Kidney (tissue), 13 donors: ENCODE measurements at regions not wholly inside any gene's neighbourhood (a gene's known extent, or its start where the extent isn't known, plus 50 kb on each side); places are given as distances from the start of the nearest gene placed in this dataset.
A peak's percentile ranks its signal among the peaks of the same experiment; 100 is the strongest.

Experiments used
- DNase-seq, 5 donors: peaks; one replicate each; pipeline ENCODE4 v3.0.0-alpha.2; 2013 to 2020
- FAIRE-seq: peaks from 2 replicates; lab custom pipeline; 2012; peaks lifted over from hg19 to GRCh38; lab: Jason Lieb, UNC
- H3K27ac ChIP-seq, 2 donors: one replicate each; pipeline ENCODE4 v1.7.0; 2013; ENCODE audit warnings: low read depth in 2 of 2, low read length in 2 of 2, inconsistent platforms in 1 of 2
- H3K27me3 ChIP-seq: one replicate; pipeline ENCODE4 v1.7.1; 2013; ENCODE audit warnings: low read length, inconsistent platforms; ENCODE audit not compliant: control insufficient read depth, insufficient read depth
- H3K36me3 ChIP-seq, 3 donors: one replicate each; pipeline versions ENCODE4 v1.7.0 to v1.7.1; 2013; ENCODE audit warnings: low read length in 3 of 3, control low read depth in 1 of 3, inconsistent platforms in 1 of 3; ENCODE audit not compliant: insufficient read depth in 3 of 3, control insufficient read depth in 2 of 3
- H3K4me1 ChIP-seq, 3 donors: one replicate each; pipeline versions ENCODE4 v1.7.0 to v1.7.1; 2013; ENCODE audit warnings: low read length in 3 of 3, inconsistent platforms in 1 of 3, low read depth in 1 of 3; ENCODE audit not compliant: control insufficient read depth in 2 of 3, insufficient read depth in 2 of 3
- H3K4me3 ChIP-seq, 3 donors: one replicate each; pipeline versions ENCODE4 v1.7.0 to v1.8.1; 2013; ENCODE audit warnings: low read length in 3 of 3, control low read depth in 1 of 3, inconsistent platforms in 1 of 3
- H3K9ac ChIP-seq, 3 donors: one replicate each; pipeline versions ENCODE4 v1.7.0 to v1.7.1; 2013; ENCODE audit warnings: low read length in 3 of 3, control low read depth in 1 of 3, inconsistent platforms in 1 of 3
- H3K9me3 ChIP-seq, 3 donors: one replicate each; pipeline versions ENCODE4 v1.7.0 to v1.7.1; 2013; ENCODE audit warnings: low read length in 3 of 3, control low read depth in 1 of 3, inconsistent platforms in 1 of 3; ENCODE audit not compliant: control insufficient read depth in 2 of 3, insufficient read depth in 1 of 3
- CTCF ChIP-seq: IDR thresholded peaks from 3 replicates; pipeline ENCODE4 v1.5.1; 2012; ENCODE audit warnings: mild to moderate bottlenecking, moderate library complexity, borderline replicate concordance; ENCODE audit not compliant: insufficient read depth; ENCODE audit errors: extremely low read depth
- intact Hi-C: fragments of 100-400 bp; cut with DNase I; formaldehyde crosslinking; loops from one replicate; pipeline ENCODE4 v1.11.1; 2022
- donor health status: control.
- donor health status: control.
- donor health status: control.
- donor health status: control.
- donor health status: control.
- donor health status: DM: yes; HTN: yes; CAD: no.
- donor health status: Normal renal cell carcinoma (clear cell type).

DNA sequence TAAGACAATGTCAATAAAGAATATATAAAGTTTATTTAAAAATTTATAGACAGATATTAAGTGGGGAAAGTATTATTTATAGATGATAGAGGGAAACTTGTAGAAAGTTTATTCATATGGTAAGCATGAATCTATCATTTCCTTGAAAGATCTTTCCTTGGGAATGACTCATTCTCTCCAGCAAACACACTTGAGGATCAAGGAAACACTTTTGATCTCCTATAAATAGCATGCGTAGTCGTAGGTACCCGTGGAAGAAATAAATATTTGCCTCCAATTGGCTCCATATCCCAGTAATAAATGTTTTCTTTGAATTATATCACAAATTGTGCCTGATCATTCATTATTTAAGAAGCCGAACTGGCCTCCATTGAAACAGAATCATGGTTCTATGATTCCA, 483.4 kb downstream of the RNF144A start:
- DNase-seq (no peak), FAIRE-seq (no peak)

GRCh38 chr2:7403092-7403775, 486.0 kb downstream of the RNF144A start:
- H3K9ac ChIP-seq: no peak overlapping the region
- no peak overlapping the region for H3K27ac ChIP-seq
- DNase-seq: no peak
- H3K4me3 ChIP-seq: no peak overlapping the region
- no peak for TF ChIP-seq CTCF
- no peak for FAIRE-seq
- intact Hi-C loops: no loop called here
- H3K36me3 ChIP-seq: no peaks in the 10 kb centered on the region
- no peaks in the 10 kb centered on the region for H3K9me3 ChIP-seq
- H3K4me1 ChIP-seq: no peaks in the 10 kb centered on the region
- H3K27me3 ChIP-seq: no peaks in the 10 kb centered on the region

More for the DNA sequence above, 483.4 kb downstream of the RNF144A start:
- no peak overlapping the region for H3K4me3 ChIP-seq
- no peak overlapping the region for H3K9ac ChIP-seq
- H3K9me3 ChIP-seq: no peaks in the 10 kb centered on the region
- TF ChIP-seq CTCF: no peak
- no peaks in the 10 kb centered on the region for H3K4me1 ChIP-seq
- no peaks in the 10 kb centered on the region for H3K36me3 ChIP-seq
- intact Hi-C loops: no loop called here
- H3K27ac ChIP-seq: no peak overlapping the region
- no peaks in the 10 kb centered on the region for H3K27me3 ChIP-seq

- H3K4me3 ChIP-seq: no peak overlapping the region
- H3K9ac ChIP-seq: no peak overlapping the region
- no peaks in the 10 kb centered on the region for H3K9me3 ChIP-seq
- intact Hi-C loops: no loop called here
- DNase-seq: peak in 2 of 5 donors; percentile 26 to 52
- H3K27ac ChIP-seq: no peak overlapping the region
- H3K4me1 ChIP-seq: no peaks in the 10 kb centered on the region
- H3K27me3 ChIP-seq: no peaks in the 10 kb centered on the region
- TF ChIP-seq CTCF: no peak
- FAIRE-seq: no peak
- H3K36me3 ChIP-seq: no peaks in the 10 kb centered on the region
These were observed 488.9 kb downstream of the RNF144A start for GRCh38 chr2:7405861-7406715.
